ENCODE measurements at regions not wholly inside any gene's neighbourhood (a gene's known extent, or its start where the extent isn't known, plus 50 kb on each side); places are given as distances from the start of the nearest gene placed in this dataset.
"Not testable (repeated sequence)": the region's sequence is repeated elsewhere in the genome, so short reads cannot be mapped to it uniquely, and the experiment has no call there.

DNA sequence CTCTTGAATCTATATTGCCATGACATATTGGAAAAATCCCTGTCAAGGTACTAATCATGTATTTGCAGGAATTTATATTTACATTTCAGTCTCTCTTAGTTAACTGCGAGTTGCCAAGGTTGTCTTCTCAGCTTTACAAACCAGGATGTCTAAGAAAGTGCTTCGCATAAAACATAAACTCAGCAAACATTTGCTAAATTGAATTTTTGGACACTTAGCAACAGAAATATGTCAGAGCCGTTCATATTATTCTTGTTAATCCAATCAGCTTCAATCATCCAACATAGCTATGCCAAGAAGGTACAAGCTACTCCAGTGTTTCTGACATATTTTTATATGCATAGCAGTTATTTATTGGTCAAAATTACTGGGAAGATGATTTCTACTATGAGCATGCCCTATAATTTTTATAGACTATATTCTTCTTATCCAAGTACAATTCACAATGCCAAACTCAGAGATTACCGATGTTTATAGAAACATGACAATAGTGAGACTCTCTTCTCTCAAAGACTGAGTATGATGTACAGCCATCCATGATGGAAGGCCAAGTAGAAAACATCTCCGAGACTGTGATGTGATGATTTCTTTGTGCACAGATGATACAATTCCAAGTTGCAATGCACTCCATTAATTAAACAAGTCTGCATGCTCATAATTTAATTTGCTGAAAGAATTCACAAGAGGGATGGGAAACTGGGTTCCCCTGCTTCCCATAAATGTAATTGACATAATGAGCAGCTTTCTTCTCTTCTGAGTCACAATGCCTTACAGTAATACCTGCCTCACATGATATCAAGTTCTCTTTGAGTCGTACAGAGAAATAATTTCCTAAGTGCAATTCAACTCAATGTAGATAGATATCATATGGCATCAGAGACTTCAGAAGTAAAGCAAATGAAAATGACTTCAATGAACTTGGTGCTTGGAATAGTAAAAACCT, 776.3 kb downstream of the EFNB2 start:
- DNase-seq: no peak

DNA sequence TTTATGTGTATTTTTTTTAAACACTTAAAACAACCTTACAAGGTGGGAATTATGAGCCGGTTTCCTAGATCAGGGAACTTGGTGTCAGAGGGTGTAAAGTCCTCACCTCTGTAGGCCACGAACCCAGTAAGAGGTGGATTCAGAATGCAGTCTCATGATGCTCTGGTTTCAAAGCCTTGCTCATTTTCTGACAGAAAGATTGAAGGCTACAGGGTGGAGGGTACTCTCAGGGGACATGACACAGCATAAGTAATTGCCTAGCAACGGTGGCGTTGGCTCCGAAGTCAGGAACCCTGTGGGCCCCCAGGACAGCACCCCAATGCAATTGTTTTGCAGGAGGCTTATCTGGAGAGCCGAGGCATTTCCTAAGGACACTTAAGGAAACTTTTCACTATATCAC, 794.7 kb downstream of the EFNB2 start:
- no peak for DNase-seq

- DNase-seq: no peak
These were observed 797.8 kb downstream of the EFNB2 start for GRCh38 chr13:105737688-105738087.

- DNase-seq: no peak
These were observed 800.2 kb downstream of the EFNB2 start for GRCh38 chr13:105735281-105735680.

GRCh38 chr13:105732806-105733529, 802.5 kb downstream of the EFNB2 start:
- no peak for DNase-seq

GRCh38 chr13:105725887-105726286, 809.6 kb downstream of the EFNB2 start:
- no peak for DNase-seq

DNA sequence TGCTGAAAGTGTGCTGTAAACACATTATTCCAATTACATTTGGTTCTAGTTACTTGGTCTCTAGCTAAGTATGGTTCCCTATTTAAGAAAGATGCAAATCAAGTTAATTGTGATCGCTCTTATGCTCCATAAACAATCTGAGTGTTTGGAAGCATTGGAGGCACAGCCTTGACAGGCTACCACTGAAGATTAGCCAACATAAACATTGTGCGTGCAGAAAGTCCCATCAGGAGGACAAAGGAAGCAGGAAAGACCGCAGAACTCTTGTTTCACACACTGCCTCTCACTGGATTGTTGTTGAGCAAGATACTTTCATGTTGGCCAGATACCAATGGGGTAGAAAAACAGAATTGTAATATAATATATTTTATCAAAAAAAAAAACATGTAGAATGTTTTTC, 814.4 kb downstream of the EFNB2 start:
- no peak for DNase-seq

- DNase-seq: no peak
These were observed 815.6 kb downstream of the EFNB2 start for GRCh38 chr13:105719859-105720258.

- no peak for DNase-seq
These were observed 826.3 kb downstream of the EFNB2 start for GRCh38 chr13:105709181-105709580.

- DNase-seq: no peak
These were observed 831.6 kb downstream of the EFNB2 start for GRCh38 chr13:105703843-105704242.

DNA sequence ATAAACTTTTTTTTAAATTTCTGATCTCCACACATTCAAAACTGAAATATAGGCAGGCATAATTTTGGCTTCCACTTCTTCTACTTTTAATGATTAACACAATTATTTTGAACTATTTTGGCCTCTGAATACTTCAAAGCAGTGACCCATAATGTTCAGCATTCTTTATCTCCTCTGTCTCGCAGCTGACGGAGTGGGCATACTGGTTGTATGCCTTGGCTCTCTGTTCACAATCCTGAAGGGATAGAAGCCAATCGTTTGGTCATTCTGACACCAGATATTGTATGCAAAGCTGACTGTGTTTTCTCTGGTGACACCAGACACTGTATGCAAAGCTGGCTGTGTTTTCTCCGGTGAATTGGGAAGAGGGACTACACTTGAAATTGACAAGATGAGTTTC, 833.0 kb downstream of the EFNB2 start:
- DNase-seq: no peak

DNA sequence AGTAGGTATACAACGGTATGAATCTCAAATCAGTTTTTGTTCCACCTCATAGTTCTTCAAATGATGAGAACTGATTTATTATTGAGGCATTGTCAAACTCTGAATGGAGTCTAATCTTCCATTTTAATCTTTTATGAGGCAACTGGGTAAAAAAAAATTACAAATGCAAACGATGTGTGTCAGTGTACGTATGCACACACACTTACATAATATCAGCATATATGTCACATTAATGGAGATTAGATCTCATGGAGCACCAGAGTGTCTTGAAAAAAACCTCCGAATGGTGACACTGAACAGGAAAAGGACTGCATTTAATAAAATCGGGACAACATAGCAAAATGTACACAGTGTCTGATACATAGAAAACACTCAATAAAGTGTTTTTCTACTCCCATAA, 842.7 kb downstream of the EFNB2 start:
- DNase-seq: no peak

DNA sequence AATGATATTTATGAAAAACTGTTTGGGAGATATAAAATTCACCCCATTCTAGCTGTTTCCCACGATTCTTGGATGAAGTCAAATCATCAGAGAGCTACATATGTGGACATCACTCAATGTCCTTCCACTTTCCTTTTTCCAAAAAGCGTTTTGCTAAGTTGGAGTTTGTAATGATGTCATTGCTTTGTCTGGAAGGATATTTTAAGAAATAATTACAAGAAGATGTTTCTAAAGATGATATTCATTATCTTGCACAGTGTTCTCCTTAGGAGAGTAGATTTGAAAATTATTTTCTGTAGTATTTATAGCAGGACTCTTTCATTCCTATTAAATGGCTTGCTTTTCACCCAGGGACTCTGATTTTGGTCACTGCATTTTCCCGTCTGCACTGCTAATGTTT, 851.2 kb downstream of the EFNB2 start:
- no peak for DNase-seq

GRCh38 chr13:105679838-105680237, 855.6 kb downstream of the EFNB2 start:
- no peak for DNase-seq

GRCh38 chr13:105678072-105678471, 857.4 kb downstream of the EFNB2 start:
- DNase-seq: no peak

GRCh38 chr13:105672881-105673280, 862.6 kb downstream of the EFNB2 start:
- no peak for DNase-seq

GRCh38 chr13:105671131-105671530, 864.3 kb downstream of the EFNB2 start:
- DNase-seq: not testable (repeated sequence)

GRCh38 chr13:105670179-105670990, 865.1 kb downstream of the EFNB2 start:
- no peak for DNase-seq

GRCh38 chr13:105665284-105665683, 870.2 kb downstream of the EFNB2 start:
- DNase-seq: no peak

DNA sequence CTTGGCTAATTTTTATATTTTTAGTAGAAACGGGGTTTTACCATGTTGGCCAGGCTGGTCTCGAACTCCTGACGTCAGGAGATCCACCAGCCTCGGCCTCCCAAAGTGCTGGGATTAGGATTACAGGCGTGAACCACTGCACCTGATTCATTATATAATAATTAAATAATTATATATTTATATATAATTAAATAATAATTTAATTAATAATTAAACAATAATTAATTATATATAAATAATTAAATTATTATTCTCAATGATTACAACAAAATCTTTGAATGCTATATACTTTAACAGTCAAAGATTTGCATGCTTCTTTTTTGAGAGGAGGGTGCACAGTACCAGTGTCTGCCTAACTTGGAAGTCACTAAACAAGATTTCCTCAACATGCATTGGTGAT, 872.3 kb downstream of the EFNB2 start:
- no peak for DNase-seq

DNA sequence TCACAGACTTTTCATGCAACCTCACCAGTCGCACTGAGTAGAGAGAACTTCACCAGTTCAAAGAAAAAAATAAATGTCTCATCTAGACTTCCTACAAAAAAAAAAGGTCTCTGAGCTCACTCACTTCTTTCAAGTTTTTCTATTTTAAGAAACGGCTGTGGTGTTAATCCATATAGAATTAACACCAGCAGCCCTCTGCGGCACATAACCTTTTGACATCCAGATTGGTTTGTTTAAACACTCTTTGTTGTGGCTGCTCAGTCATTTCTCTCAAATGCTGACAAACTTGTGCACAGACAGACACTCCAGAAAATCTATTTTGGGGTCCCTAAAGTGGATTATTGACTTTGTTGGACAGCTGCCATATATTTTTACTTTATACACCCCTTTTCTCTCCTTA, 874.9 kb downstream of the EFNB2 start:
- no peak for DNase-seq

GRCh38 chr13:105658431-105658830, 877.0 kb downstream of the EFNB2 start:
- no peak for DNase-seq

DNA sequence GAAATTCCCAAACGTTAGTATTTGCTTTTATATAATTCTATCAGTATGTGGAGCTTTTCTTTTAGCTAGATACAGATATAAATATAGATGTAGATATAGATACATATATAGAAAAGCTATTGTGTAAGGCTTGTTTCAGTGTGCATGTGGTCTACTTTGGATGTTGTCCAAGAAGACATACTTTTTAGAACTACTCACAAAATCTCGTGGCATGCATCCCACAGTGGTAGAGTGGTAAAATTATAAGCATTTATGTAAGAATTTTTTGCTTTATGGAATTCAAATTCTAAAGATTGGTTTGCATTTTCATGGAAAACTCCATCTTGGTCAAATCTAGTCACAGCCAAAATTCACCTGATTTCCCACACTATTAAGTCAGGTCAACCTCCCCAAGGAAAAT, 880.4 kb downstream of the EFNB2 start:
- no peak for DNase-seq
